ENCODE measurements at regions not wholly inside any gene's neighbourhood (a gene's known extent, or its start where the extent isn't known, plus 50 kb on each side); places are given as distances from the start of the nearest gene placed in this dataset.

DNA sequence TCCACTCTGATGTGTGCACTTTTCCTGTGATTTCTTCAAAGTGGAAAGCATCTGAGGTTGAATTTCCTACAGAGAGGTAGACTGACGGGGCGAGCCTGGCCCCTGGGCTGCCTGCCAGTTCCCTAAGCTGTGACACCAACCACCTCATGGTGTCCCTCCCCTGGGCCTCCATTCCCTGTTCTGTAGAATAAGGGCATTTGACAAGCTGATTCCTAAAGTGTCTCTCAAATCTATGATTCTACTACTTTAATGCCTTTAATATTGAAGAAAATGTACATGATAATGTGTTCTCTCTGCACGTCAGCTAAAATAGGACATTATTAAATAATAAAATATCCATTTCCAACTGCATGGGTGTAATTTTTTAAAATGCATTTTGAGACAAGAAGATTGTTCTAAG, 105.1 kb downstream of the SEC61G start:
- TF ChIP-seq NAIF1 (CRISPR knock-in tag; IDR thresholded peaks at IDR 0.05; ENCODE audit: borderline replicate concordance), result no peak
- no peak for TF ChIP-seq PAWR (CRISPR knock-in tag; IDR thresholded peaks at IDR 0.05; ENCODE audit: borderline replicate concordance)
- TF ChIP-seq ZSCAN30 (CRISPR knock-in tag; IDR thresholded peaks at IDR 0.05), result no peak
- TF ChIP-seq, protein P1, sequence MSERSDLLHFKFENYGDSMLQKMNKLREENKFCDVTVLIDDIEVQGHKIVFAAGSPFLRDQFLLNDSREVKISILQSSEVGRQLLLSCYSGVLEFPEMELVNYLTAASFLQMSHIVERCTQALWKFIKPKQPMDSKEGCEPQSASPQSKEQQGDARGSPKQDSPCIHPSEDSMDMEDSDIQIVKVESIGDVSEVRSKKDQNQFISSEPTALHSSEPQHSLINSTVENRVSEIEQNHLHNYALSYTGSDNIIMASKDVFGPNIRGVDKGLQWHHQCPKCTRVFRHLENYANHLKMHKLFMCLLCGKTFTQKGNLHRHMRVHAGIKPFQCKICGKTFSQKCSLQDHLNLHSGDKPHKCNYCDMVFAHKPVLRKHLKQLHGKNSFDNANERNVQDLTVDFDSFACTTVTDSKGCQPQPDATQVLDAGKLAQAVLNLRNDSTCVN (CRISPR knock-in tag; IDR thresholded peaks at IDR 0.05; ENCODE audit: borderline replicate concordance), result no peak
- TF ChIP-seq, protein P2, sequence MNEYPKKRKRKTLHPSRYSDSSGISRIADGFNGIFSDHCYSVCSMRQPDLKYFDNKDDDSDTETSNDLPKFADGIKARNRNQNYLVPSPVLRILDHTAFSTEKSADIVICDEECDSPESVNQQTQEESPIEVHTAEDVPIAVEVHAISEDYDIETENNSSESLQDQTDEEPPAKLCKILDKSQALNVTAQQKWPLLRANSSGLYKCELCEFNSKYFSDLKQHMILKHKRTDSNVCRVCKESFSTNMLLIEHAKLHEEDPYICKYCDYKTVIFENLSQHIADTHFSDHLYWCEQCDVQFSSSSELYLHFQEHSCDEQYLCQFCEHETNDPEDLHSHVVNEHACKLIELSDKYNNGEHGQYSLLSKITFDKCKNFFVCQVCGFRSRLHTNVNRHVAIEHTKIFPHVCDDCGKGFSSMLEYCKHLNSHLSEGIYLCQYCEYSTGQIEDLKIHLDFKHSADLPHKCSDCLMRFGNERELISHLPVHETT (CRISPR knock-in tag; conservative IDR thresholded peaks at IDR 0.05), result no peak
- TF ChIP-seq, protein P3, sequence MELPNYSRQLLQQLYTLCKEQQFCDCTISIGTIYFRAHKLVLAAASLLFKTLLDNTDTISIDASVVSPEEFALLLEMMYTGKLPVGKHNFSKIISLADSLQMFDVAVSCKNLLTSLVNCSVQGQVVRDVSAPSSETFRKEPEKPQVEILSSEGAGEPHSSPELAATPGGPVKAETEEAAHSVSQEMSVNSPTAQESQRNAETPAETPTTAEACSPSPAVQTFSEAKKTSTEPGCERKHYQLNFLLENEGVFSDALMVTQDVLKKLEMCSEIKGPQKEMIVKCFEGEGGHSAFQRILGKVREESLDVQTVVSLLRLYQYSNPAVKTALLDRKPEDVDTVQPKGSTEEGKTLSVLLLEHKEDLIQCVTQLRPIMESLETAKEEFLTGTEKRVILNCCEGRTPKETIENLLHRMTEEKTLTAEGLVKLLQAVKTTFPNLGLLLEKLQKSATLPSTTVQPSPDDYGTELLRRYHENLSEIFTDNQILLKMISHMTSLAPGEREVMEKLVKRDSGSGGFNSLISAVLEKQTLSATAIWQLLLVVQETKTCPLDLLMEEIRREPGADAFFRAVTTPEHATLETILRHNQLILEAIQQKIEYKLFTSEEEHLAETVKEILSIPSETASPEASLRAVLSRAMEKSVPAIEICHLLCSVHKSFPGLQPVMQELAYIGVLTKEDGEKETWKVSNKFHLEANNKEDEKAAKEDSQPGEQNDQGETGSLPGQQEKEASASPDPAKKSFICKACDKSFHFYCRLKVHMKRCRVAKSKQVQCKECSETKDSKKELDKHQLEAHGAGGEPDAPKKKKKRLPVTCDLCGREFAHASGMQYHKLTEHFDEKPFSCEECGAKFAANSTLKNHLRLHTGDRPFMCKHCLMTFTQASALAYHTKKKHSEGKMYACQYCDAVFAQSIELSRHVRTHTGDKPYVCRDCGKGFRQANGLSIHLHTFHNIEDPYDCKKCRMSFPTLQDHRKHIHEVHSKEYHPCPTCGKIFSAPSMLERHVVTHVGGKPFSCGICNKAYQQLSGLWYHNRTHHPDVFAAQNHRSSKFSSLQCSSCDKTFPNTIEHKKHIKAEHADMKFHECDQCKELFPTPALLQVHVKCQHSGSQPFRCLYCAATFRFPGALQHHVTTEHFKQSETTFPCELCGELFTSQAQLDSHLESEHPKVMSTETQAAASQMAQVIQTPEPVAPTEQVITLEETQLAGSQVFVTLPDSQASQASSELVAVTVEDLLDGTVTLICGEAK (IDR thresholded peaks at IDR 0.05), result no peak
- TF ChIP-seq, protein P3 (CRISPR knock-in tag; IDR thresholded peaks at IDR 0.05), result no peak
- TF ChIP-seq U2AF2 (IDR thresholded peaks at IDR 0.05; ENCODE audit: low read depth, low read length), result no peak
- no peak for TF ChIP-seq ZNF570 (CRISPR knock-in tag; IDR thresholded peaks at IDR 0.05; ENCODE audit: borderline replicate concordance)
- no peak for TF ChIP-seq ZC3H13 (CRISPR knock-in tag; IDR thresholded peaks at IDR 0.05)
- no peak for TF ChIP-seq RBFOX2 (IDR thresholded peaks at IDR 0.05; ENCODE audit: low read depth, low read length)
- TF ChIP-seq, protein P4, sequence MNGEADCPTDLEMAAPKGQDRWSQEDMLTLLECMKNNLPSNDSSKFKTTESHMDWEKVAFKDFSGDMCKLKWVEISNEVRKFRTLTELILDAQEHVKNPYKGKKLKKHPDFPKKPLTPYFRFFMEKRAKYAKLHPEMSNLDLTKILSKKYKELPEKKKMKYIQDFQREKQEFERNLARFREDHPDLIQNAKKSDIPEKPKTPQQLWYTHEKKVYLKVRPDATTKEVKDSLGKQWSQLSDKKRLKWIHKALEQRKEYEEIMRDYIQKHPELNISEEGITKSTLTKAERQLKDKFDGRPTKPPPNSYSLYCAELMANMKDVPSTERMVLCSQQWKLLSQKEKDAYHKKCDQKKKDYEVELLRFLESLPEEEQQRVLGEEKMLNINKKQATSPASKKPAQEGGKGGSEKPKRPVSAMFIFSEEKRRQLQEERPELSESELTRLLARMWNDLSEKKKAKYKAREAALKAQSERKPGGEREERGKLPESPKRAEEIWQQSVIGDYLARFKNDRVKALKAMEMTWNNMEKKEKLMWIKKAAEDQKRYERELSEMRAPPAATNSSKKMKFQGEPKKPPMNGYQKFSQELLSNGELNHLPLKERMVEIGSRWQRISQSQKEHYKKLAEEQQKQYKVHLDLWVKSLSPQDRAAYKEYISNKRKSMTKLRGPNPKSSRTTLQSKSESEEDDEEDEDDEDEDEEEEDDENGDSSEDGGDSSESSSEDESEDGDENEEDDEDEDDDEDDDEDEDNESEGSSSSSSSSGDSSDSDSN (CRISPR knock-in tag; IDR thresholded peaks at IDR 0.05), result no peak
- FAIRE-seq (no peak), DNase-seq (ENCODE audit: low spot score) (no peak), ATAC-seq (no peak)
- Histone ChIP-seq H3K27me3 (ENCODE audit: control insufficient read depth in 1 of 2, insufficient read depth in 2 of 2, low read length in 2 of 2) (0 out of 5 replicates have a peak, but pooled peaks cover 0 to 5% of the 10 kb centered on the region in 2 experiments), H3K27ac (ENCODE audit: extremely low read length, insufficient read depth, low read length) (no peak overlapping the region), H3K36me3 (replicated peaks in 1 of 2; ENCODE audit: control insufficient read depth in 1 of 2, insufficient read depth in 2 of 2, low read length in 2 of 2) (no peaks in the 10 kb centered on the region), H3K4me3 (replicated peaks in 1 of 3; ENCODE audit: insufficient read depth in 1 of 3, low read depth in 2 of 3, low read length in 3 of 3) (no peak overlapping the region), H3K4me1 (ENCODE audit: insufficient read depth, low read length) (no peaks in the 10 kb centered on the region), H3K4me2 (ENCODE audit: low read depth, low read length) (no peak overlapping the region), H3K79me2 (ENCODE audit: insufficient read depth, low read length) (no peaks in the 10 kb centered on the region), H4K20me1 (ENCODE audit: insufficient read depth, low read length) (no peaks in the 10 kb centered on the region), H3K9me3 (ENCODE audit: low read length) (no peaks in the 10 kb centered on the region), H3K9ac (ENCODE audit: insufficient read depth, low read depth, low read length) (no peak overlapping the region), H2AFZ (ENCODE audit: low read length) (no peak overlapping the region)
- under 1% methylated on average over 3 of the region's 3 CpGs for WGBS (ENCODE audit: low lambda C conversion rate)
- CTCF ChIA-PET (ENCODE audit: low intra/inter-chr PET ratio, low total read pairs), result no interaction called here
- intact Hi-C loops (cut with micrococcal nuclease; ENCODE audit: unreplicated experiment), result no loop called here
- no TSS peak for BruUV-seq (replicated peaks)
- in situ Hi-C loops (cut with HindIII; ENCODE audit: extremely low pct_ligation_motif_present, low pct_unique_long_range_greater_than_20kb), result no loop called here
- POLR2A ChIA-PET, result no interaction called here

Data from HepG2 (cell line).